GM19025 (cell line): ENCODE measurements at regions not wholly inside any gene's neighbourhood (a gene's known extent, or its start where the extent isn't known, plus 50 kb on each side); places are given as distances from the start of the nearest gene placed in this dataset.

Experiments used
- ATAC-seq: cut with Tn5 transposase; IDR thresholded peaks from one replicate; pipeline ENCODE4 v1.9.1; 2021; ENCODE audit warnings: mild to moderate bottlenecking, low read depth, moderate library complexity; ENCODE audit not compliant: unreplicated experiment

GRCh38 chr10:128364631-128365030 is 238.4 kb upstream of the MKI67 start:
- no peak for ATAC-seq

- no peak for ATAC-seq
Observed at GRCh38 chr10:128365156-128365725, 239.0 kb upstream of the MKI67 start.

- no peak for ATAC-seq
Observed at GRCh38 chr10:128367807-128368206, 241.6 kb upstream of the MKI67 start.

- no peak for ATAC-seq
Observed at GRCh38 chr10:128369101-128369650, 243.0 kb upstream of the MKI67 start.

- peak; percentile 86 for ATAC-seq
Observed at GRCh38 chr10:128373071-128373749, 247.0 kb upstream of the MKI67 start.

GRCh38 chr10:128373831-128374230 is 247.6 kb upstream of the MKI67 start:
- no peak for ATAC-seq

- ATAC-seq: no peak
Observed at GRCh38 chr10:128375171-128375570, 248.9 kb upstream of the MKI67 start.

GRCh38 chr10:128377364-128377987 is 251.3 kb upstream of the MKI67 start:
- ATAC-seq: no peak

GRCh38 chr10:128377988-128378387 is 251.8 kb upstream of the MKI67 start:
- ATAC-seq: no peak

GRCh38 chr10:128380946-128381345 is 254.7 kb upstream of the MKI67 start:
- no peak for ATAC-seq

GRCh38 chr10:128382225-128382624 is 256.0 kb upstream of the MKI67 start:
- ATAC-seq: no peak

GRCh38 chr10:128384831-128385230 is 258.6 kb upstream of the MKI67 start:
- ATAC-seq: no peak

- no peak for ATAC-seq
Observed at GRCh38 chr10:128386231-128386630, 260.0 kb upstream of the MKI67 start.

- ATAC-seq: no peak
Observed at GRCh38 chr10:128386816-128387604, 260.8 kb upstream of the MKI67 start.

- ATAC-seq: no peak
Observed at GRCh38 chr10:128390596-128390995, 264.4 kb upstream of the MKI67 start.

- no peak for ATAC-seq
Observed at GRCh38 chr10:128393546-128393945, 267.3 kb upstream of the MKI67 start.

GRCh38 chr10:128398118-128398517 is 271.9 kb upstream of the MKI67 start:
- no peak for ATAC-seq

- no peak for ATAC-seq
Observed at GRCh38 chr10:128398999-128399398, 272.8 kb upstream of the MKI67 start.

- no peak for ATAC-seq
Observed at GRCh38 chr10:128400564-128400963, 274.3 kb upstream of the MKI67 start.

GRCh38 chr10:128405450-128405849 is 279.2 kb upstream of the MKI67 start:
- no peak for ATAC-seq

GRCh38 chr10:128411643-128412042 is 285.4 kb upstream of the MKI67 start:
- ATAC-seq: no peak
